ENCODE measurements at regions not wholly inside any gene's neighbourhood (a gene's known extent, or its start where the extent isn't known, plus 50 kb on each side); places are given as distances from the start of the nearest gene placed in this dataset.

- DNase-seq (ENCODE audit: insufficient read length, low spot score) (no peak), FAIRE-seq (no peak)
- no peak for TF ChIP-seq POLR2A (IDR thresholded peaks at IDR 0.05; ENCODE audit: low read depth, low read length)
Measured at GRCh38 chr6:170086639-170087420, 204.0 kb downstream of the DLL1 start.

GRCh38 chr6:170085475-170086401 is 205.1 kb downstream of the DLL1 start:
- DNase-seq (ENCODE audit: insufficient read length, low spot score) (no peak), FAIRE-seq (no peak)

DNA sequence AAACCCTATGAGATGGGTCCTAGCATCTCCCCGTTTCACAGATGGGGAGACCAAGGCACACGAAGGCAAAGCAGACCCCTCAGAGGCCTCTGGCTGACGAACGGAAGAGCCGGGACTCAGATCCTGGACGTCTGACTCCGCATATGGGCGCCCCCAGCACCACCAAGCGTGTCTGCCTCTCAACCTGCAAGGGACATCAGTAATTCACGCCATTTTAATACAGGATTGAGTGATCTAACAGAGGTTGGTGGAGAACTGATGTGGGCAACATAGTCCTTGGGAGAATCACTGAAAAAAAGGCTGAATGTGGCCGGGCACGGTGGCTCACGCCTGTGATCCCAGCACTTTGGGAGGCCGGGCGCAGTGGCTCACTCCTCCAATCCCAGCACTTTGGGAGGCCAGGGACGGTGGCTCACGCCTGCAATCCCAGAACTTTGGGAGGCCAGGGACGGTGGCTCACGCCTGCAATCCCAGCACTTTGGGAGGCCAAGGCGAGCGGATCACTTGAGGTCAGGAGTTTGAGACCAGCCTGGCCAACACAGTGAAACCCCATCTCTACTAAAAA is 206.6 kb downstream of the DLL1 start:
- TF ChIP-seq POLR2A (IDR thresholded peaks at IDR 0.05; ENCODE audit: low read depth, low read length): no peak
- FAIRE-seq (no peak), DNase-seq (ENCODE audit: insufficient read length, low spot score) (no peak)

More at GRCh38 chr6:170085475-170086401, 205.1 kb downstream of the DLL1 start:
- no peak for TF ChIP-seq POLR2A (IDR thresholded peaks at IDR 0.05; ENCODE audit: low read depth, low read length)

DNA sequence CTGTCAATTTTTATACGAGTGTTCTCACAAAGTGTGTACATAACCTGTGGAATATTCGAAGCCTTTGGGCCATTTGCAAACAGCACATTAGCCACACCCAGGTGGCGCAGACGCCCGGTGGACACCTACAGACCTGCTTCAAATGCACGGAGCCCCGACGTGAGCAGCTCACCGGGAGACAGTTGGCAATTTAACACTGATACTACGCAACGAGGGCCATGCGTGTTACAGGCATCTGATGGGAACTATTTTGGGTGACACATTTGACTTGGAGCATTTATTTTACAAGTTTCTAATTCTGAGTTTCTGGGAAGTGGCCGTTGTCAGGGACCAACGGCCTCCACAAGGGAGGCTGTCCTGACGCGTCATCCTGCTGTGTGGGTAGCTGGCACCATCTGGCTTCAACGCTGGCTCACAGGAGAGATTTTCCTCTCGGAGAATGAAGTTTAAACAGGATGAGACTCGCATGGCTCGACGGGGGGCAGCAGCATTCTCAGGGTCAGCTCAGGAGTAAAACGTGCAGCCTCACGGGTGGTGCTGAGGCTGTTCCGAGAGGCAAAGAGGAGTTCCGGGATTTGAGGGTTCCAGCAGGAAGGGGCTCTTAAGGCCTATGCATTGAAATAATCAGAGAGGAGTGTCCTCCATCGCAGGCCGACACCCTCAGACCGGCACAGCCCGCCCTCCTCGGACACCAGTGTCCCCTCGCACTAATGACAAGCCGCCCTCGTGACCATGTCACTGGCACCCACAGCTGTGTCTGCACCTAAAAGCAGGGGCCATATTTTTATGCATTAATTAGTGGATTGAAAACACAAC is 207.4 kb downstream of the DLL1 start:
- DNase-seq (ENCODE audit: insufficient read length, low spot score): no peak
- FAIRE-seq: no peak
- no peak for TF ChIP-seq POLR2A (IDR thresholded peaks at IDR 0.05; ENCODE audit: low read depth, low read length)

- FAIRE-seq (no peak), DNase-seq (ENCODE audit: insufficient read length, low spot score) (no peak)
- TF ChIP-seq POLR2A (IDR thresholded peaks at IDR 0.05; ENCODE audit: low read depth, low read length): no peak
Measured at GRCh38 chr6:170082531-170083187, 208.2 kb downstream of the DLL1 start.

- no peak for TF ChIP-seq POLR2A (IDR thresholded peaks at IDR 0.05; ENCODE audit: low read depth, low read length)
- FAIRE-seq: no peak
Measured at GRCh38 chr6:170082067-170082466, 208.8 kb downstream of the DLL1 start.

GRCh38 chr6:170081556-170081955 is 209.3 kb downstream of the DLL1 start:
- DNase-seq (ENCODE audit: insufficient read length, low spot score): no peak
- FAIRE-seq: no peak
- no peak for TF ChIP-seq POLR2A (IDR thresholded peaks at IDR 0.05; ENCODE audit: low read depth, low read length)

More at GRCh38 chr6:170082067-170082466, 208.8 kb downstream of the DLL1 start:
- DNase-seq (ENCODE audit: insufficient read length, low spot score): no peak

- TF ChIP-seq POLR2A (IDR thresholded peaks at IDR 0.05; ENCODE audit: low read depth, low read length): no peak
- no peak for DNase-seq (ENCODE audit: insufficient read length, low spot score)
- FAIRE-seq: no peak
Measured at GRCh38 chr6:170080828-170081371, 210.0 kb downstream of the DLL1 start.

DNA sequence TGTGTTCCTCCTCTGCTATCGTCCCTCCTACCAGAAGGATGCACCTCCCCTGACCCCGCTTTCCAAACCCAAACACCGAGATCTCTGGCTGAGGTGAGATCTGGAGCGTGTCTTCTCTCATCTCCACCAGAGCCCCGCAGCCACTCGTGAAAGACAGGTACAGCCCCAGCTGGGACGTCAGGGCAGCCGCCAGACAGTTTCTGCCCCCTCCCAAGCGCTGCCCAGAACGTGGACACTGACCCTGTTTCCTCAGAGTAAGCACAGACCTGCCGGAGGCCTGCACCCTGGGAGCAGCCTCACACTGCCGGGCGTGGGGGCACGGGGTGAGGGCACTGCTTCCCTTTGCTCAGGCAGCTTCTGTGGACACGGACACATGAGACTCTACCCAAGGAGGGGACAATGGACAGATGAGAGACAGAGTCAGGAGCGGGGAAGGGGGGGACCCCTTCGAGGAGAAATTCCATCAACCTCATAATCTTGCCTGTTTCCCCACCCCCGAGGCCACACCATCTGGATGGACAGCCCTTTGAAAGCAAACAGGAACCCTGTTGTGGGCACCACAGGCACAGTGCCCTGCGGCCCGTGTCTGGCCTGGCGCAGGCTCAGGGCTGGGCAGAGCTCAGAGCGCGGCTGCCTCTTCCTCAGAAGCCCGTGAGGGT is 210.6 kb downstream of the DLL1 start:
- no peak for FAIRE-seq

GRCh38 chr6:170076466-170077165 is 214.3 kb downstream of the DLL1 start:
- no peak for FAIRE-seq
- no peak for DNase-seq (ENCODE audit: insufficient read length, low spot score)

More for the DNA sequence above, 210.6 kb downstream of the DLL1 start:
- TF ChIP-seq POLR2A (IDR thresholded peaks at IDR 0.05; ENCODE audit: low read depth, low read length): no peak
- DNase-seq (ENCODE audit: insufficient read length, low spot score): no peak

GRCh38 chr6:170075659-170076223 is 215.1 kb downstream of the DLL1 start:
- DNase-seq (ENCODE audit: insufficient read length, low spot score) (no peak), FAIRE-seq (no peak)
- TF ChIP-seq POLR2A (IDR thresholded peaks at IDR 0.05; ENCODE audit: low read depth, low read length): no peak

More at GRCh38 chr6:170076466-170077165, 214.3 kb downstream of the DLL1 start:
- TF ChIP-seq POLR2A (IDR thresholded peaks at IDR 0.05; ENCODE audit: low read depth, low read length): no peak
